A549 (cell line): ENCODE measurements at regions not wholly inside any gene's neighbourhood (a gene's known extent, or its start where the extent isn't known, plus 50 kb on each side); places are given as distances from the start of the nearest gene placed in this dataset.
A peak's percentile ranks its signal among the peaks of the same experiment; 100 is the strongest.

Experiments
- ATOH8 ChIP-seq: fragments of 250-450 bp; sonication (Bioruptor Pico); IDR thresholded peaks from 2 replicates; pipeline ENCODE4 v1.5.0; 2020; ENCODE audit warnings: low read depth, mild to moderate bottlenecking, moderate library complexity
- BCL3 ChIP-seq: fragments of >200 bp; sonication (Bioruptor Twin); formaldehyde crosslinking; IDR thresholded peaks from 3 replicates; pipeline ENCODE4 v1.6.1; 2016
- CBX2 ChIP-seq: fragments of 200-600 bp; sonication (generic); IDR thresholded peaks from 2 replicates; pipeline ENCODE4 v1.6.1; 2016; ENCODE audit warnings: low read depth, mild to moderate bottlenecking, borderline replicate concordance
- CHD2 ChIP-seq: fragments of 150-350 bp; IDR thresholded peaks from 2 replicates; pipeline ENCODE4 v1.6.1; 2014; ENCODE audit warnings: low read length; ENCODE audit not compliant: partially characterized antibody
- CHD4 ChIP-seq: fragments of 200-600 bp; sonication (generic); IDR thresholded peaks from 2 replicates; pipeline ENCODE4 v1.6.1; 2016; ENCODE audit warnings: antibody characterized with exemption, mild to moderate bottlenecking, borderline replicate concordance
- CTCF ChIP-seq: fragments of >200 bp; sonication (Bioruptor Twin); formaldehyde crosslinking; IDR thresholded peaks from 3 replicates; pipeline ENCODE4 v1.5.1; 2016
- ELK1 ChIP-seq: fragments of 150-350 bp; IDR thresholded peaks from 2 replicates; pipeline ENCODE4 v1.6.1; 2014; ENCODE audit warnings: low read depth, mild to moderate bottlenecking, low read length
- ESRRA ChIP-seq: fragments of 150-350 bp; IDR thresholded peaks from 2 replicates; pipeline ENCODE4 v1.6.1; 2014; ENCODE audit warnings: mild to moderate bottlenecking, low read length, borderline replicate concordance
- FOSB ChIP-seq: fragments of 250-450 bp; sonication (Bioruptor Pico); IDR thresholded peaks from 2 replicates; pipeline ENCODE4 v1.5.0; 2020; ENCODE audit warnings: mild to moderate bottlenecking, moderate library complexity
- FOSL2 ChIP-seq, 2 experiments: fragments of 450-650 bp in 1 of 2; fragments of >200 bp in 1 of 2; sonication (Bioruptor Twin) in 1 of 2; formaldehyde crosslinking; IDR thresholded peaks; 2 replicates each; pipeline versions ENCODE4 v1.5.0 to v1.6.1; 2016 to 2020; ENCODE audit warnings: mild to moderate bottlenecking in 1 of 2, moderate library complexity in 1 of 2
- FOXS1 ChIP-seq: fragments of 250-450 bp; sonication (Bioruptor Pico); IDR thresholded peaks from 2 replicates; pipeline ENCODE4 v1.5.0; 2020; ENCODE audit warnings: mild to moderate bottlenecking, moderate library complexity
- GATA3 ChIP-seq: IDR thresholded peaks from 2 replicates; pipeline ENCODE4 v1.6.1; 2012; ENCODE audit warnings: borderline replicate concordance
- HES2 ChIP-seq: fragments of >200 bp; sonication (Bioruptor Twin); formaldehyde crosslinking; IDR thresholded peaks from 2 replicates; pipeline ENCODE4 v1.6.1; 2016
- HEYL ChIP-seq: fragments of 250-450 bp; sonication (Bioruptor Pico); IDR thresholded peaks from 2 replicates; pipeline ENCODE4 v1.8.0; 2021; ENCODE audit warnings: mild to moderate bottlenecking, moderate library complexity
- JUN ChIP-seq, 2 experiments: fragments of >200 bp; sonication (Bioruptor Twin); formaldehyde crosslinking; IDR thresholded peaks; 2 replicates in 1 of 2; 3 replicates in 1 of 2; pipeline ENCODE4 v1.6.1; 2016 to 2017
- KDM5A ChIP-seq: fragments of 200-600 bp; sonication (generic); IDR thresholded peaks from 2 replicates; pipeline ENCODE4 v1.6.1; 2016; ENCODE audit warnings: antibody characterized with exemption, mild to moderate bottlenecking
- MAFK ChIP-seq: fragments of 450-650 bp; IDR thresholded peaks from 2 replicates; pipeline ENCODE4 v1.6.1; 2014; ENCODE audit not compliant: partially characterized antibody
- MAZ ChIP-seq: fragments of 150-350 bp; IDR thresholded peaks from 2 replicates; pipeline ENCODE4 v1.6.1; 2014; ENCODE audit warnings: antibody characterized with exemption, low read depth, low read length, borderline replicate concordance
- NFE2L2 ChIP-seq: fragments of 150-350 bp; conservative IDR thresholded peaks from 2 replicates; pipeline ENCODE4 v1.6.1; 2014; ENCODE audit warnings: low read length
- NPAS2 ChIP-seq: fragments of 250-450 bp; sonication (Bioruptor Pico); IDR thresholded peaks from 2 replicates; pipeline ENCODE4 v1.8.0; 2022; ENCODE audit warnings: mild to moderate bottlenecking, moderate library complexity, borderline replicate concordance
- NR3C1 ChIP-seq: fragments of >200 bp; sonication (Bioruptor Twin); formaldehyde crosslinking; IDR thresholded peaks from 3 replicates; pipeline ENCODE4 v1.6.1; 2017
- PBX3 ChIP-seq: IDR thresholded peaks from 2 replicates; pipeline ENCODE4 v1.6.1; 2012
- PHF8 ChIP-seq: fragments of 200-600 bp; sonication (generic); IDR thresholded peaks from 2 replicates; pipeline ENCODE4 v1.6.1; 2016; ENCODE audit warnings: low read depth, mild to moderate bottlenecking, antibody characterized with exemption, moderate library complexity, borderline replicate concordance
- POLR2A ChIP-seq: IDR thresholded peaks from 2 replicates; pipeline ENCODE4 v1.6.1; 2012; ENCODE audit warnings: mild to moderate bottlenecking, low read length
- POLR2AphosphoS2 ChIP-seq: conservative IDR thresholded peaks from 2 replicates; pipeline ENCODE4 v1.6.1; 2012; ENCODE audit warnings: low read length, improper control_type of control experiment, inconsistent platforms
- RAD21 ChIP-seq, 2 experiments: fragments of >200 bp in 1 of 2; sonication (Bioruptor Twin) in 1 of 2; formaldehyde crosslinking in 1 of 2; IDR thresholded peaks in 1 of 2; conservative IDR thresholded peaks in 1 of 2; 2 replicates in 1 of 2; 3 replicates in 1 of 2; pipeline ENCODE4 v1.6.1; 2012 to 2018; ENCODE audit warnings: inconsistent platforms in 1 of 2
- RARB ChIP-seq: fragments of 250-450 bp; sonication (Bioruptor Pico); IDR thresholded peaks from 2 replicates; pipeline ENCODE4 v1.8.0; 2021; ENCODE audit warnings: mild to moderate bottlenecking, moderate library complexity
- RCOR1 ChIP-seq: fragments of 150-350 bp; IDR thresholded peaks from 2 replicates; pipeline ENCODE4 v1.6.1; 2014; ENCODE audit warnings: antibody characterized with exemption, low read length, low read depth
- REST ChIP-seq: fragments of 200-600 bp; sonication (generic); IDR thresholded peaks from 2 replicates; pipeline ENCODE4 v1.6.1; 2016; ENCODE audit warnings: antibody characterized with exemption, mild to moderate bottlenecking, moderate library complexity
- RFX5 ChIP-seq: fragments of 450-650 bp; IDR thresholded peaks from 2 replicates; pipeline ENCODE4 v1.7.1; 2014; ENCODE audit warnings: antibody characterized with exemption, mild to moderate bottlenecking, moderate library complexity
- SMC3 ChIP-seq: fragments of >200 bp; sonication (Bioruptor Twin); formaldehyde crosslinking; IDR thresholded peaks from 3 replicates; pipeline ENCODE4 v1.6.1; 2018; ENCODE audit warnings: inconsistent platforms
- SREBF2 ChIP-seq: fragments of 450-650 bp; IDR thresholded peaks from 2 replicates; pipeline ENCODE4 v1.6.1; 2014; ENCODE audit warnings: mild to moderate bottlenecking, moderate library complexity
- TP53 ChIP-seq: fragments of 250-450 bp; sonication (Bioruptor Pico); IDR thresholded peaks from 2 replicates; pipeline ENCODE4 v1.5.0; 2021; ENCODE audit warnings: mild to moderate bottlenecking, moderate library complexity
- ZNF302 ChIP-seq: fragments of 250-450 bp; sonication (Bioruptor Pico); IDR thresholded peaks from 2 replicates; pipeline ENCODE4 v1.9.0; 2021; ENCODE audit warnings: inconsistent platforms, mild to moderate bottlenecking, moderate library complexity
- ZSCAN20 ChIP-seq: fragments of 250-450 bp; sonication (Bioruptor Pico); IDR thresholded peaks from 2 replicates; pipeline ENCODE4 v1.8.0; 2022; ENCODE audit warnings: mild to moderate bottlenecking, moderate library complexity

GRCh38 chr2:145018502-145018901, 498.6 kb upstream of the ZEB2 start (continued):
- TF ChIP-seq REST (no peak), ZNF302 (CRISPR knock-in tag) (no peak), FOSB (CRISPR knock-in tag) (no peak), FOSL2 (IDR thresholded peaks at IDR 0.05) (peak; percentile 48; the same call in 1 of the 2 replicates), FOSL2 (CRISPR knock-in tag; IDR thresholded peaks at IDR 0.05) (peak; percentile 92), HEYL (no peak), JUN (IDR thresholded peaks at IDR 0.05) (peak; percentile 39 to 83; a peak in 4 of 5 replicates), PBX3 (no peak), SREBF2 (no peak), ELK1 (no peak), POLR2AphosphoS2 (no peak), NR3C1 (no peak), HES2 (peak; percentile 55; the same call in 1 of the 2 replicates), RFX5 (no peak), GATA3 (peak; percentile 93), RCOR1 (no peak), FOXS1 (CRISPR knock-in tag) (no peak), ESRRA (no peak), POLR2A (no peak), KDM5A (no peak), PHF8 (no peak), ZSCAN20 (CRISPR knock-in tag) (no peak), RARB (CRISPR knock-in tag) (no peak), TP53 (CRISPR knock-in tag) (no peak), CHD4 (no peak), ATOH8 (CRISPR knock-in tag) (no peak), NPAS2 (no peak), MAFK (no peak), MAZ (no peak), BCL3 (peak; percentile 66; the same call in 1 of the 3 replicates), CTCF (no peak), CHD2 (no peak), SMC3 (peak; percentile 32; the same call in 1 of the 3 replicates), RAD21 (conservative IDR thresholded peaks at IDR 0.05 in 1 of 2, IDR thresholded peaks at IDR 0.05 in 1 of 2) (peak in 1 of 2 experiments; percentile 56; a peak in 4 of 5 replicates), NFE2L2 (no peak), CBX2 (no peak)
